ENCODE measurements at regions not wholly inside any gene's neighbourhood (a gene's known extent, or its start where the extent isn't known, plus 50 kb on each side); places are given as distances from the start of the nearest gene placed in this dataset.

DNA sequence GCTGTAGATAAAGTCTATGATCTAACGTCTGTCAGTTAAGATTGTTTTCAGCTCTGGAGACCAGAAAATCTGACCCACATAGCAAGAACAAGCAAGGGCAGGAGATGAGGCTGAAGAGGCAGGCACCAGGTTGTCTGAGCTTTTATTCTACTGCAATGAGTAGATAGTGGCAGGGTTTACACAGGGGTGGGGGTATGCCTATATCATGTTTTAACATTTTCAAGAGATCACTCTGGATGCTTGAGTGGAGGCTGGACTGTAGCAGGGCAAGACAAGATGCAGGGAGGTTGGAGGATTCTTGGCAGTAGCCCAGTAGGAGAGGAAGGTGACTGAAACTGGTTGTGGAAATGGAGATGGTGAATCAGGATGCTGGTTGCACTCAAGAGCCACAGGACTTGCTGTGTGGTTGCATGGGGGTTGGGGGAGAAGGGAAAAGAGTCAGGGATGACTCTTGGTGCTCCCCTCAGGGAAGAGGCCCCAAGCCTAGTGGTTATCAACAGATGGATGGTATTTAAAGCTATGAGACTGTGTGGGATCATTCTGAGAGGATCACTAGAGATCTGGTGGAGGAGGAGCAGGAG lies 143.1 kb upstream of the KCNJ18 start:
- TF ChIP-seq GABPA (IDR thresholded peaks at IDR 0.05; ENCODE audit: low read depth) (no peak), POLR2AphosphoS5 (IDR thresholded peaks at IDR 0.05; ENCODE audit: low read length) (no peak)
- TF ChIP-seq, protein P1, sequence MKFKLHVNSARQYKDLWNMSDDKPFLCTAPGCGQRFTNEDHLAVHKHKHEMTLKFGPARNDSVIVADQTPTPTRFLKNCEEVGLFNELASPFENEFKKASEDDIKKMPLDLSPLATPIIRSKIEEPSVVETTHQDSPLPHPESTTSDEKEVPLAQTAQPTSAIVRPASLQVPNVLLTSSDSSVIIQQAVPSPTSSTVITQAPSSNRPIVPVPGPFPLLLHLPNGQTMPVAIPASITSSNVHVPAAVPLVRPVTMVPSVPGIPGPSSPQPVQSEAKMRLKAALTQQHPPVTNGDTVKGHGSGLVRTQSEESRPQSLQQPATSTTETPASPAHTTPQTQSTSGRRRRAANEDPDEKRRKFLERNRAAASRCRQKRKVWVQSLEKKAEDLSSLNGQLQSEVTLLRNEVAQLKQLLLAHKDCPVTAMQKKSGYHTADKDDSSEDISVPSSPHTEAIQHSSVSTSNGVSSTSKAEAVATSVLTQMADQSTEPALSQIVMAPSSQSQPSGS (IDR thresholded peaks at IDR 0.05; ENCODE audit: low read length): no peak
